T-helper 2 cell treated with Interferon-gamma antibody and Interleukin-4, amounts not matched to agents 100 ng/mL and 5 ng/mL, for 36 hours (primary cell): ENCODE measurements at regions not wholly inside any gene's neighbourhood (a gene's known extent, or its start where the extent isn't known, plus 50 kb on each side); places are given as distances from the start of the nearest gene placed in this dataset.
"Not testable (repeated sequence)": the region's sequence is repeated elsewhere in the genome, so short reads cannot be mapped to it uniquely, and the experiment has no call there.

ENCODE experiments used
- intact Hi-C: fragments of 100-400 bp; cut with micrococcal nuclease; formaldehyde crosslinking; loops from one replicate; pipeline ENCODE4 v1.15.1; 2023

GRCh38 chr4:55251342-55251741 is 94.7 kb upstream of the SRD5A3 start:
- intact Hi-C loops: no loop called here

- intact Hi-C loops: no loop called here
Measured at GRCh38 chr4:55251896-55252295, 94.1 kb upstream of the SRD5A3 start.

GRCh38 chr4:55253948-55254593 is 92.0 kb upstream of the SRD5A3 start:
- intact Hi-C loops: no loop called here

GRCh38 chr4:55255179-55255578 is 90.9 kb upstream of the SRD5A3 start:
- intact Hi-C loops: no loop called here

- intact Hi-C loops: no loop called here
Measured at GRCh38 chr4:55256787-55257186, 89.3 kb upstream of the SRD5A3 start.

- intact Hi-C loops: no loop called here
Measured at GRCh38 chr4:55258152-55258865, 87.7 kb upstream of the SRD5A3 start.

GRCh38 chr4:55259294-55259693 is 86.7 kb upstream of the SRD5A3 start:
- intact Hi-C loops: no loop called here

- intact Hi-C loops: no loop called here
Measured at GRCh38 chr4:55269470-55269869, 76.6 kb upstream of the SRD5A3 start.

- intact Hi-C loops: no loop called here
Measured at GRCh38 chr4:55269995-55270394, 76.0 kb upstream of the SRD5A3 start.

- intact Hi-C loops: no loop called here
Measured at GRCh38 chr4:55270481-55270880, 75.6 kb upstream of the SRD5A3 start.

- intact Hi-C loops: no loop called here
Measured at GRCh38 chr4:55272102-55272501, 73.9 kb upstream of the SRD5A3 start.

GRCh38 chr4:55272589-55272988 is 73.5 kb upstream of the SRD5A3 start:
- intact Hi-C loops: no loop called here

GRCh38 chr4:55277011-55277410 is 69.0 kb upstream of the SRD5A3 start:
- intact Hi-C loops: no loop called here

- intact Hi-C loops: no loop called here
Measured at GRCh38 chr4:55278316-55278715, 67.7 kb upstream of the SRD5A3 start.

- intact Hi-C loops: not testable (repeated sequence)
Measured at GRCh38 chr4:55280474-55280873, 65.6 kb upstream of the SRD5A3 start.

GRCh38 chr4:55281118-55281683 is 64.8 kb upstream of the SRD5A3 start:
- intact Hi-C loops: not testable (repeated sequence)

- intact Hi-C loops: no loop called here
Measured at GRCh38 chr4:55284331-55284730, 61.7 kb upstream of the SRD5A3 start.

GRCh38 chr4:55291227-55291640 is 54.8 kb upstream of the SRD5A3 start:
- intact Hi-C loops: no loop called here

GRCh38 chr4:55296096-55296495 is 49.9 kb upstream of the SRD5A3 start:
- intact Hi-C loops: no loop called here
